ENCODE measurements at regions not wholly inside any gene's neighbourhood (a gene's known extent, or its start where the extent isn't known, plus 50 kb on each side); places are given as distances from the start of the nearest gene placed in this dataset.

- H3K27ac ChIP-seq = no peak overlapping the region
- DNase-seq (ENCODE audit: low read depth, low spot score) = no peak
These were observed 52.6 kb upstream of the NHLH2 start for GRCh38 chr1:115893545-115893944.

DNA sequence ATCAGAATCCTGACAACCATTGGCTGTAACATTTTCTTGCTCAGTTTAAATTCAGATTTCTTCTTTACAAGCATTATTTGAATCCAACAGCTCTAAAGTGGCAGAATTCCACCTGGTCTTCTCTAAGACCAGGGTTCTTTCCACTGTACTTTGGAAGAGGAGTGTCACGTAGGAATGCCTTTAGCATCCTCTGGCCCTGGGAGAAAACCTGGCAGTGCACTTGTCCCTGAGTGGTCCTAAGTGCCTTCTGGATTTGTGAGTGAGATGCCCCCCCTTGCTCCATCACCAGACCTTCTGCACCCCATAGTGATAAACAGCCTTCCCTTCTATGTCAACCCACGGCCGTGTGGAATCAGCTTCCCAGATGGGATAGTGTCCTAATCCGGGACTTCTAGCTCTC lies 57.1 kb upstream of the NHLH2 start:
- no peak overlapping the region for H3K27ac ChIP-seq
- DNase-seq (ENCODE audit: low read depth, low spot score) = no peak

DNA sequence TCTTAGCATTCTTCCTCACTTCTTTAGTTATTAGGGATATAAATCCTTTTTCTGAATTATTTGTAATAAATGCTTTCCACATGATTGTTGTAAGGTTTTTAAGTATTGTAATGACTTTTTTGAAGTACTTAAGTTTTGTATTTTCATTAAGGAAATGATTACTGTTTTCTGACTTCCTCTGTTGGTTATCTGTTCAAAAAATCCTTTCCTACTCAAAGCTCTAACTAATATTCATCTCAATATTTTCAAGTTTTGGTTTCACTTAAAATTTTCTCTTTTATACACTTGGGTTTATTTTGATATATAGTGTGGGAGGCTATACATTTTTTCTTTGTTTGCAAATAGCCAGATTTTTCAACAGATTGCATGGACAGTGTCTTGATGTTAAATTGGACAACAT lies 59.9 kb upstream of the NHLH2 start:
- no peak overlapping the region for H3K27ac ChIP-seq
- DNase-seq (ENCODE audit: low read depth, low spot score) = no peak

DNA sequence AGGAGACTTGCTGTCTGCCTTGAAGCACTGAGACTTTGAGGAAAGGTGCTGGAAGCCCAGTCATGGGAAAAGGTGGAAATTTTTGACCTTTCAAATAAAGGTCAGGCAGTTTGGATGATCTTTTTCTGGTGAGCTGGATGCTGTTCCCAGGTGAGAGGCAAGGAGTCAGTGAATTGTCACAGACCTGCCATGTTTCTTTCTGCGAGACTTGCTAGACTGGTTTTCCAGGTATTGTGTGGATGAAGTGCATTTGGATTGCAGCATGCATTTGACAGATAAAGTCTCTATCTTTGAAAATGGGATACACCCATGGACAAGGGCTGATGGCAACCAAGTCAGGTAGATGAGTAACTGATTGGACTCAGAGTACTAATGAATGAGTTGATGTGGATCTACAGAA lies 65.7 kb upstream of the NHLH2 start:
- peak; percentile 29 for DNase-seq (ENCODE audit: low read depth, low spot score)
- no peak overlapping the region for H3K27ac ChIP-seq

DNA sequence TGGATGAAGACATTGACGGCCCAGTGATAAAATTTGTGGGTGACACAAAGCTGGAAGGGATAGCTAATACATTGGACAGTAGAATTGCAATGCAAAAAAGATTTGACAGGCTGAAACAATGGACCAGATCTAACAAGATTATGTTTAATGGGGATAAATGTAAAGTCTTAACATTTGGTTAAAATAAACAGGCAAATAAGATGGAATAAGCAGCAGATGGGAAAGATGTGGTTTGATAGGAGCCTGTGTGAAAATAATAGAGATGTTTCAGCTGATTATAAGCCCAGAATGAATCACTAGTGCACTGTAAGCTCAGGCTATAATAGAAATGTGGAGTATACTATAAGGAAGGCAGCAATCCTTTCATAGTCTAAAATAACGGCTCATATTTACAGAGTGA lies 66.2 kb upstream of the NHLH2 start:
- DNase-seq (ENCODE audit: low read depth, low spot score) = no peak
- no peak overlapping the region for H3K27ac ChIP-seq

DNA sequence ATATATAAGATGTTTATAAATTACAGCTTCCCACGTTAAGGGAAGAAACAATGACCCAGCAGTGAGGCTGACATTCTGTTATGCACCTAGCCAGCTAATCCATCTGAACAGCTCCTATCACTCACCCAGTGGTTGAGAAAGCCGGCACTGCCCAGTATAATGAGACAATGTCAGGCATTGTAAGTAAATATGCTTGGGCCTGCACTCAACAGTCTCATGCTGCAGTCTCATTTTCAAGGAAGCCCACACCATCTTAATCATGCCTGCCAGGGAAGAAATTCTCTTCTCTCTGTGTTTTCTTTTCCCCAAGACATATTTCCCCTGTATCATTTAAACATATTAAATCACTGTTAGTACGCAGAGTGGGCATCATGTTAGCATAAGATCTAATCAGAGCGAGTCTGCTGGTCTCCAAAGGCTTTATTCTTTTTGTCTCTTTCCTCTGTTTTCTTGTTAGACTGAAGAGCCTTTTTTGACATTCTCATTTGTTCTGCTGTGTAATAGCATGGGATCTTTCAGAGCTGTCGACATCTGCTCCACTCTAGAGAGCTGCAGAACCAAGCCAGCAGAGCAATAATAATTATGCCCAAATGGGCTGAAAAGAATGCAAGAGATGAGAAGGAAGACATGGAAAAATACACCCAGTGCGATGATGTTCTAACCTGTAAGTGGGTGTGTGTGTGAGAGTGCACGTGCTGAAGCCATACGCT lies 67.6 kb upstream of the SLC22A15 start:
- no peak for DNase-seq (ENCODE audit: low read depth, low spot score)
- H3K27ac ChIP-seq = no peak overlapping the region

- no peak for DNase-seq (ENCODE audit: low read depth, low spot score)
- no peak overlapping the region for H3K27ac ChIP-seq
These were observed 66.1 kb upstream of the SLC22A15 start for GRCh38 chr1:115910231-115910630.

DNA sequence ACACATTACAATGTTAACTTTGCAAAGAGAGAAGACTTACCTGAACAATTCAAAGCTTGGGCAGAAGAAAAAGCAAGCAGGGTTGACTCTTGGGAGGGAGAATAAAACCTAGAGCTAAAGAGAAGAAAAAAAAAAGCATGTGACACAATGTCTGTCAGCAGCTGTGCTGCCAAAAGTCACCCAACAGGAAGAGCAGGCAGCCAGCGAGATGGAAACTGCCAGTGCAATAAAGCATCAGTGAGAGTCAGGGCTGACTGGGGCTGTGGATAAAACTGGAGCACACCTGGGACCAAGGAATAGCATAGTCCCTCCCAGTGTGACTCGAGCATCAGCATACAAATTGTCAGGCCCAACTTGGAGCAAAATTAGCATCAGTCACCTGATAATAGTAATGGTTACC lies 65.0 kb upstream of the SLC22A15 start:
- peak; percentile 33 for DNase-seq (ENCODE audit: low read depth, low spot score)
- H3K27ac ChIP-seq = no peak overlapping the region

DNA sequence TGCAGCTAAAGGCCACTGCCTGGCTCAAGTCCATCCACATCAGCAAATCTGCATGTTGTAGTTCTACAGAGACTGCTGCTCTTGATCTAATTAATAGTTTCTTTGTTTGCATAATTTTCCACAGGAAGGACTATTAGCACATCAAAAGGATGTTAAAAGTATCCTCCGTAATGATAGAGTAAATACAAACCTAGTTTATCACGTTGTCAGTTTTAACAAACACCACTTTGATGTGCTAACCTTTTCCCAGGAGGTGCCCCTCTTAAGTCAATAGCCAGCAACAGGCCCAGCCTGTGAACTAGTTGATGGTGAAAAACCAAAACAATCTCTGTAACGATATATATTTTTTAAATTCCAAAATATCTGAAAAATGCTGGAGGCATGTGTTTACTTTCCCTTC lies 64.2 kb upstream of the SLC22A15 start:
- no peak overlapping the region for H3K27ac ChIP-seq
- no peak for DNase-seq (ENCODE audit: low read depth, low spot score)

GRCh38 chr1:115922801-115923200 lies 53.5 kb upstream of the SLC22A15 start:
- DNase-seq (ENCODE audit: low read depth, low spot score) = no peak
- H3K27ac ChIP-seq = no peak overlapping the region

DNA sequence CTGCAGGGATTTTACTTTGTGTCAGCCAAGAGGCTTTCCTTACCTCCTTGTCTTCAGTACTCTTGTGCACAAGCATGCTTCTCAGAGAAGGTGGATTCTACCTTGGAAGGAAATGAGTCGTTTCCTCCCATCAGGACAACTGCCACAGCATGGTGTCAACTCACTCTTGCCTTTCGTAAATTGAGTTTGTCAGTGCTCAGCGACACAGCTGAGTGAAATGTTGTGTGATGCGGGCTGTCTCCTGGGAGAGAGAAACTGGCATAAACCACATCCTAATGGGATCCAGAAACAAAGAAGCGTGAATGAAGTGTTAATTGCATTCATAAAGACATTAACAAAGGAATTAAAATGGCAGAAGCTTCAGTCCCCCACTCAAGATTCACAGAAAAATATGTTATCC lies 51.5 kb upstream of the SLC22A15 start:
- H3K27ac ChIP-seq = no peak overlapping the region
- DNase-seq (ENCODE audit: low read depth, low spot score) = no peak

DNA sequence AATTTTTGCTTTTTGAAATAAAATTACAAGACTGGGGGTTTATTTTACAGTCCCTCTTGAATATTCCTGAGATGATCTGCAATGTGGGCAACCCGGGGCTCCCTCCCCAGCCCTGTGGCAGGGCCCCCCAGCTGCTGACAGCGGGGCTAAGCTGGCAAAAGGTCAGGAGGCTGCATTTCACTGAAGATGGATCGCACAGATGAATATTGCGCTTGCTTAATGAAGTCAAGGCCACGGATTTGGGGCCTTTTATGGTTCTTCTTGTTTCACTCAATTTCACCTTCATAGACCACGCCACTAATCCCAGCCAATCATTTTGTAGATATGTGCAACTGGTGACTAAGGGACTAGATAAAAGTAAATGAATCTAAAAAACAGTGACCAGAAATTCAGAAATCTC lies 50.8 kb upstream of the SLC22A15 start:
- no peak for DNase-seq (ENCODE audit: low read depth, low spot score)
- no peak overlapping the region for H3K27ac ChIP-seq
